Testis (tissue), 2 donors: ENCODE measurements at regions not wholly inside any gene's neighbourhood (a gene's known extent, or its start where the extent isn't known, plus 50 kb on each side); places are given as distances from the start of the nearest gene placed in this dataset.

Experiments used
- DNase-seq: peaks from one replicate; pipeline ENCODE4 v3.0.0-alpha.2; 2019
- H3K27ac ChIP-seq, 2 donors: fragments of 200-600 bp; sonication (generic); one replicate each; pipeline ENCODE4 v1.5.1; 2019
- H3K27me3 ChIP-seq: fragments of 200-600 bp; sonication (generic); one replicate; pipeline ENCODE4 v1.5.1; 2019
- H3K36me3 ChIP-seq: fragments of 200-600 bp; sonication (generic); one replicate; pipeline ENCODE4 v1.5.1; 2017; ENCODE audit warnings: low read depth; ENCODE audit errors: missing control alignments
- H3K4me1 ChIP-seq: fragments of 200-600 bp; sonication (generic); one replicate; pipeline ENCODE4 v1.5.1; 2019
- H3K4me3 ChIP-seq, 2 donors: fragments of 200-600 bp; sonication (generic); one replicate each; pipeline ENCODE4 v1.5.1; 2017 to 2019
- H3K9me3 ChIP-seq: fragments of 200-600 bp; sonication (generic); one replicate; pipeline ENCODE4 v1.5.1; 2017
- POLR2A ChIP-seq: fragments of 450-650 bp; IDR thresholded peaks from one replicate; pipeline ENCODE4 v1.6.1; 2017; ENCODE audit warnings: antibody characterized with exemption, mild to moderate bottlenecking, moderate library complexity
- WGBS, 2 donors: methylation state at CpG; one replicate each; pipeline ENCODE4 v1.1.5; 2018; 5-methylcytosine and 5-hydroxymethylcytosine counted together
- intact Hi-C: fragments of 100-400 bp; cut with DNase I; formaldehyde crosslinking; loops from one replicate; pipeline ENCODE4 v1.15.1; 2023; ENCODE audit warnings: low total_unique reads
- TF ChIP-seq, protein P1 (sequence below), 3 experiments: fragments of 450-650 bp in 2 of 3; fragments of 200-600 bp in 1 of 3; sonication (generic) in 1 of 3; IDR thresholded peaks; one replicate each; pipeline ENCODE4 v1.5.1; 2016 to 2019; ENCODE audit warnings: antibody characterized with exemption in 3 of 3, mild to moderate bottlenecking in 2 of 3, moderate library complexity in 1 of 3

DNA sequence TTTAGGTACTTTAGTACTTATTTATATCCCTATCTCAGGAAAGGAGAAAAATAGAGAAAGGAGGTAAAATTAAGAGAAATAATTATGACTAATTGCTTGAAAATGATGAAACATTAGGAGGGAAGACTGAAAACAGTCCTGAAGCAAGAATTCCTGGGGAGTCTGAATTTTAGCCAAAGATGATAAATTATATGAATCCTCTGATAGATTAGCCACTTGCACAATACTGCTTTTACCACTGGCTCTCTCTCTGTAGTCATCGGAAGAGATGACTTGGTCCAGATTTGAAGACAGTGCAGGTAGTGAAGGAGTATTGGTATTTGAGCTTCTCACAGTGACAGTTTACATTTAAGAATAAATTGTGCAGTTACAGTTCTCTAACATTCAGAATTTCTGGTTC lies 83.8 kb upstream of the CLEC14A start:
- intact Hi-C loops: no loop called here
- Histone ChIP-seq H3K4me3 (no peak overlapping the region), H3K36me3 (no peaks in the 10 kb centered on the region), H3K9me3 (no peaks in the 10 kb centered on the region), H3K4me1 (no peaks in the 10 kb centered on the region), H3K27me3 (no peaks in the 10 kb centered on the region), H3K27ac (no peak overlapping the region)
- 82 to 92% methylated on average over 1 of the region's 1 CpG for WGBS, 2 donors
- TF ChIP-seq, protein P1, sequence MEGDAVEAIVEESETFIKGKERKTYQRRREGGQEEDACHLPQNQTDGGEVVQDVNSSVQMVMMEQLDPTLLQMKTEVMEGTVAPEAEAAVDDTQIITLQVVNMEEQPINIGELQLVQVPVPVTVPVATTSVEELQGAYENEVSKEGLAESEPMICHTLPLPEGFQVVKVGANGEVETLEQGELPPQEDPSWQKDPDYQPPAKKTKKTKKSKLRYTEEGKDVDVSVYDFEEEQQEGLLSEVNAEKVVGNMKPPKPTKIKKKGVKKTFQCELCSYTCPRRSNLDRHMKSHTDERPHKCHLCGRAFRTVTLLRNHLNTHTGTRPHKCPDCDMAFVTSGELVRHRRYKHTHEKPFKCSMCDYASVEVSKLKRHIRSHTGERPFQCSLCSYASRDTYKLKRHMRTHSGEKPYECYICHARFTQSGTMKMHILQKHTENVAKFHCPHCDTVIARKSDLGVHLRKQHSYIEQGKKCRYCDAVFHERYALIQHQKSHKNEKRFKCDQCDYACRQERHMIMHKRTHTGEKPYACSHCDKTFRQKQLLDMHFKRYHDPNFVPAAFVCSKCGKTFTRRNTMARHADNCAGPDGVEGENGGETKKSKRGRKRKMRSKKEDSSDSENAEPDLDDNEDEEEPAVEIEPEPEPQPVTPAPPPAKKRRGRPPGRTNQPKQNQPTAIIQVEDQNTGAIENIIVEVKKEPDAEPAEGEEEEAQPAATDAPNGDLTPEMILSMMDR (IDR thresholded peaks at IDR 0.05): no peak
- TF ChIP-seq POLR2A: no peak
- no peak for DNase-seq

DNA sequence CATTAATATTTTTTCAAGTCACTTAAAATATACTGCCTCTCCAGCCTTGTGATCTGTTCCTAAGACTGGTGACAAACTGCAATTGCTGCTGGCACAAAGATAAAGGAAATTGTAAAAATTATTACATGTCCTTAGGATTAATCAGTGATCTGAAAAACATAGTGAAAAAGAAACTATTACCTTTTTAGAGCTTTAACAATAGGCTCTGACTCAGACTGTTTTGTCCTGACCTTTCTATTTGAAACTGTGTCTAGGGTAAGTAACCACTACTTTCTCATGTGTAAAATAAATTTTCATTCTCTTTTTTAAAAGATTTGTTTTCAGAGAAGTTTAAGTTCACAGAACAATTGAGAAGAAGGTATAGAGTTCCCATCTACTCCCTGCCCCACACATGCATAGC lies 80.4 kb upstream of the CLEC14A start:
- DNase-seq: no peak
- H3K27me3 ChIP-seq: no peaks in the 10 kb centered on the region
- intact Hi-C loops: no loop called here

DNA sequence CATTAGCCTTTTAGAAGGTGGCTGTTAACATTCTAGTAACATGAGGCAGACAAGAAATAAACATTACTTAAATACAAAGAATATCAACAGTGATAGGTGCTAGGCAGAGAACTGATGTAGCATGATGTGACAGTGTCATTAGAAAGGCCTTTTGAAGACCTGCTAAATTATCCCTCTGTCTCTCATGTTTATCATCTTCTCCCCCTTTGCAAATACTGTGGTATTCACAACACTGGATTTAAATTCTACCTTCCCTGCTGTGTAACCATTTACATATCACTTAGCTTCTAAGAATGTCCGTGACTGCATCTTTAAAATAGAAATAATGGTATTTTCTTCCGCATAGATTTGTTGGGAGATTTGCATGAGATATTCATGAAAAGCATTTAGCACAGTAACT lies 74.4 kb upstream of the CLEC14A start:
- Histone ChIP-seq H3K4me1 (no peaks in the 10 kb centered on the region), H3K27ac (no peak overlapping the region), H3K27me3 (no peaks in the 10 kb centered on the region), H3K4me3 (no peak overlapping the region), H3K36me3 (no peaks in the 10 kb centered on the region), H3K9me3 (no peaks in the 10 kb centered on the region)
- no peak for DNase-seq
- intact Hi-C loops: no loop called here
- TF ChIP-seq, protein P1 (IDR thresholded peaks at IDR 0.05): no peak
- no peak for TF ChIP-seq POLR2A
- WGBS, 2 donors: 40 to 68% methylated on average over 2 of the region's 2 CpGs

More for the DNA sequence above, 80.4 kb upstream of the CLEC14A start:
- no peaks in the 10 kb centered on the region for H3K4me1 ChIP-seq
- H3K4me3 ChIP-seq: no peak overlapping the region
- H3K27ac ChIP-seq: no peak overlapping the region
- no peak for TF ChIP-seq POLR2A
- TF ChIP-seq, protein P1 (IDR thresholded peaks at IDR 0.05): no peak
- H3K9me3 ChIP-seq: no peaks in the 10 kb centered on the region
- no peaks in the 10 kb centered on the region for H3K36me3 ChIP-seq

DNA sequence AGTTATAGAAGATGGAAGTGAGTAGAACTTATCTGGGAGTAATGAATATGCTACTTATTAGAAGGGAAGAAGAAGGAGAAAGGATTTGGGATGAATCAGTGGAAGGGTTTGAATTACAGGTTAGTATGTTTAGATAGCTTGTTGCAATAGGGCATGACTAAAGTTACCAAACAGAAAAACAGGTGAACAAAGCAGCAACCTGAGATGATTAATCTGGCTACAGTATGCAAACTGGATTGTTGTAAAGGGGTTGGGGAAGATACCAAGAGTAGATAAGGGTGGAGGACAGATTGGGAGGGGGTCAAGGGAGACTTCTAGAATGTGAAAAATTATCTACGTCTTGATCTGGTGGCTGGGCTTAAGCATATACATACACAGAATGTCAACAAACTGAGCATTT lies 73.4 kb upstream of the CLEC14A start:
- no peak overlapping the region for H3K27ac ChIP-seq
- no peaks in the 10 kb centered on the region for H3K4me1 ChIP-seq
- 78 to 86% methylated on average over 1 of the region's 1 CpG for WGBS, 2 donors
- H3K4me3 ChIP-seq: no peak overlapping the region
- no peak for TF ChIP-seq POLR2A
- TF ChIP-seq, protein P1 (IDR thresholded peaks at IDR 0.05): no peak
- no peaks in the 10 kb centered on the region for H3K27me3 ChIP-seq
- intact Hi-C loops: no loop called here
- DNase-seq: no peak
- no peaks in the 10 kb centered on the region for H3K36me3 ChIP-seq
- H3K9me3 ChIP-seq: no peaks in the 10 kb centered on the region

DNA sequence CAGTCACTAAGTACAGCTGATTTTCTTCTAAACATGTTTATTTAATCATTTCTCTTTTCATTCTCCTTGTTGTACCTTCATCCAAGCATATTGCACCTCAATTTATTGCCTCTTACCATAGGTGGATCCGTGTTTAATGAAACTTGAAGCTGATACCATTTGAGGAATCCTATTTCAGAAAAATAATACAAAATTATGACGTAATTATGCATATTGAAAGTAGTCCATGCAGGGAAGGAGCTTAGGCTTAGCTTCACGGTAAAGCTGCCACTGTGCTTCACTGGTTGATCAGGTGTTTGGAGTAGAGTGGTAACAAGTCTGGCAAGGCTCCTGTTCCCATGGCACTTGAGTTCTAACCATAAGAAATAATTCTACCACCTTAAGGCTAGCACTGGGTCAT lies 61.0 kb upstream of the CLEC14A start:
- intact Hi-C loops: no loop called here
- H3K27me3 ChIP-seq: no peaks in the 10 kb centered on the region
- H3K27ac ChIP-seq: no peak overlapping the region
- H3K9me3 ChIP-seq: no peaks in the 10 kb centered on the region
- DNase-seq: no peak
- H3K4me3 ChIP-seq: no peak overlapping the region
- no peaks in the 10 kb centered on the region for H3K36me3 ChIP-seq
- TF ChIP-seq, protein P1 (IDR thresholded peaks at IDR 0.05): no peak
- TF ChIP-seq POLR2A: no peak
- H3K4me1 ChIP-seq: no peaks in the 10 kb centered on the region
- WGBS, 2 donors: 82 to 86% methylated on average over 3 of the region's 3 CpGs
